HG03108 (cell line): ENCODE measurements at regions not wholly inside any gene's neighbourhood (a gene's known extent, or its start where the extent isn't known, plus 50 kb on each side); places are given as distances from the start of the nearest gene placed in this dataset.
"Not testable (repeated sequence)": the region's sequence is repeated elsewhere in the genome, so short reads cannot be mapped to it uniquely, and the experiment has no call there.

ENCODE experiments used
- ATAC-seq: cut with Tn5 transposase; IDR thresholded peaks from one replicate; pipeline ENCODE4 v1.9.1; 2021; ENCODE audit warnings: moderate library complexity; ENCODE audit not compliant: unreplicated experiment

DNA sequence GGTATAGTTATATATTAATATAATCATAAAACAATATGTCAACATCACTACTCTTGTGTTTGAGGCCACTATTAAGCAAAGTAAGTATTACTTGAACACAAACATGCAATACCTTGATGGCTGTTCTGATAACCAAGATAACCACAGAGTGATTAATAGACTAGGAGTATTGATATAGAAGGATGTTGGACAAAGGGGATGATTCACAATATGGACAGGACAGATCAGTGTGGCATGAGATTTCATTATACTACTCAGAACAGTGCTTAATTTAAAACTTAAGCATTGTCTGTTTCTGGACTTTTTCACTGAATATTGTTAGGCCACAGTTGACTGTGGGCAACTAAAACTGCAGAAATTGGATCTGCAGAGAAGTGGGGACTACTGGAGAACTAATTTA lies 384.2 kb downstream of the SLITRK1 start:
- ATAC-seq: no peak

DNA sequence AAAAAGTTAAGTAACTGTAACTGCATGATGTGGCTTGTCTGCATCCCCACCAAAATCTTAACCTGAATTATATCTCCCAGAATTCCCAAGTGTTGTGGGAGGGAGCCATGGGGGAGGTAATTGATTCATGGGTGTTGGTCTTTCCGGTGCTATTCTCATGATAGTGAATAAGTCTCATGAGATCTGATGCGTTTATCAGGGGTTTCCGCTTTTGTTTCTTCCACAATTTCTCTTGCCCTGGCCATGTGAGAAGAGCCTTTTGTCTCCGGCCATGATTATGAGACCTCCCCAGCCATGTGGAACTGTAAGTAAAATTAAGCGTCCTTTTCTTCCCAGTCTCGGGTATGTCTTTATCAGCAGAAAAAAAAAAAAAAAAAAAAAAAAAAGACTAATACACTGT lies 385.8 kb downstream of the SLITRK1 start:
- ATAC-seq: no peak

DNA sequence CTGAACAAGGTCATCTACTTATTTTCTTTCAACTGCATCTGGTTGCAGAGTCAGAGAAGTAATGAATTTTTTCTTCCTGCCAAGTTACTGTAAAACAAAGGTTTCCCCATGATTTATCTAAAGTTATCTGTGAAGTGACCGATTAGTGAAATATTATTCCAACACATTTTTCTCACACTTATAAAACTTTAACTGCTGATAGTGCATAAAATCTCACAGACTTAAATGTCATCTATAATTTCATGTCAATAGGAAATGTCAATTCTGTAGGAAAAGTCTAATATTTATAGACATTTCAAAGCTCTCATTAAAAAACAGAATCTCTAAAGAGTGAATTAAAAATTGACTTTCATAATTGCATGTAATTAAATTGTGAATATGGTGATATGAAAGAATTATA lies 397.2 kb downstream of the SLITRK1 start:
- ATAC-seq: no peak

DNA sequence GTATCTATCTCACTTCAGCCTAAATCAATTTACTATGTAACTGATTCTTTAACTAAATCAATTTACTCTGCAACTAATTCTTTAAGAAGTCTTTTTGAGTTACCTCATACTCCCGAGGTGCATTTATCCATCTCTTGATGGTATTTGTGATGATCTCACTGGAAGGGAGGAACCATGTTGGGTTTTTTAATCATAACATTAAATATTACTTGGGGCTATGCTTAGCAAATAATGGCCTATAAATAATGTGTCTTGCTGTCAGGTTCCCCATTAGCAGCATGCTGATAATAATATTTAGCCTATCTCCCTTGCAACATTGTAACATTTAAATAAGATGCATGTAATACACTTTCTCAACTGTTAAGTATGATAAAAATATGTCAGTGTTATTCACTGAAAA lies 411.3 kb downstream of the SLITRK1 start:
- no peak for ATAC-seq

DNA sequence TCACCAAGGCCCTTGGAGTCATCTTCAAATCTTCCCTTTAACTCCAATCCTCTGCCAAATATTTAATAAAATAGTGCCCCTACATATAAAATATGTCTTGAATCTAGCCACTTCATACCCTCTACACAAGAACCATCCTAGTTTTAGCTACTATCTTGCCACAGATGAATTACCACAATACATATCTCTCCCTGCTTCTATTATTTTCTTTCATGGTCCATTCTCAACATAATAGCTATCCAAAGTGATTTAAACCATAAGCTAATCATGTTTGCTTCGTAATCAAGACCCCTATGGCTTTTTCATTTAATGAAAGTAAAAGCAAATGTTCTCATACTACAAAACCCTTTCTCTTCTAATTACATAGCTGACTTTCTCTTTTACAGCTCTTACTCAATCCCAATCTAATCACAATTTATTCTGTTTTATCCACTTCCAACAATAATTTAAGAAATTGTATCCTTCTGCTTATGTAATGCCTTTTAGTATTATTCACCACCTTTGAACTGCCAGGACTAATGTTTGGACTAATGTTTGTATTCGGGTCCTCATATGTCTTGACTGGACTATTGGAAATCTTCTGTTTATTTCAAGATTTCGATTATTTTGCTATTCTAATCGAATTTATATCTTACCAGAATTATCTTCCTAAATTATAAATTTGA lies 412.0 kb downstream of the SLITRK1 start:
- ATAC-seq: no peak

DNA sequence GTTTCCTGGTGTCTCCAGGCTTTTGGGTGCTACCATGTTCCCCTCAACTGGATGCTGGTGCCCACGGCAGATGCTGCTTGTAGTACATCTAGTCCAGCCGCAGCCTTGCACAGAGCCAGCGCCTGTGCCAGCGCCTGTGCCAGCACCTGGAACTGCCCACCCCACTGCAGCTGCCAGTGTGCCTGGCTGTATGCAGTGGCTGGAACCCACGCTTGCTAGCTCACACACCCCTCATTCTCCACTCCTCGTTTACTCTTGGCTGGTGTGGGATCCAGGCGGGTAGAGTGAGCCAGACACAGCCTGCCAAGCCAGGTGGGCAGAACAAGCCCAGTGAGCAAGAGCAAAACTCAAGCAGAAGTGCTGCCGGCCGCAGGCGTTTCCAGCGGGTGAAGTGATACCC lies 428.6 kb downstream of the SLITRK1 start:
- ATAC-seq: no peak

DNA sequence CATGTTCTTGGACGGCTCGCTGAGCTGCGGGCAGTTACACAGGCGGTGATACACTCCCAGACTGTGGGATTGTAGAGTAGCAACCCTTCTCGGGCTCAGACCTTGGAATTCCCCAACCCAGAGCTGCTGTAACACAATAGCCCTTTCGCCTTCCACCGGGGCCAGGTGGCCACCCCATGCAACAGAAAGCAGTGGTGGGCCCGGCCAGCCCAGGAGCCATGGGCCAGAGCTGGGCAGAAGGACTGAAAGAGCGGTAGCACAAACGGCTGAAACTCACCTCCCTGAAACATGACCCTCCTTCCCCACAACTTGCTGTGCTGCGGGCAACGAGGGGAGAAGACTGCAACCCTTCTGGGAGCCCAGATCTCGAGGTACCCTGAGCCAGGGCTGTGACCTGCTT lies 429.0 kb downstream of the SLITRK1 start:
- no peak for ATAC-seq

DNA sequence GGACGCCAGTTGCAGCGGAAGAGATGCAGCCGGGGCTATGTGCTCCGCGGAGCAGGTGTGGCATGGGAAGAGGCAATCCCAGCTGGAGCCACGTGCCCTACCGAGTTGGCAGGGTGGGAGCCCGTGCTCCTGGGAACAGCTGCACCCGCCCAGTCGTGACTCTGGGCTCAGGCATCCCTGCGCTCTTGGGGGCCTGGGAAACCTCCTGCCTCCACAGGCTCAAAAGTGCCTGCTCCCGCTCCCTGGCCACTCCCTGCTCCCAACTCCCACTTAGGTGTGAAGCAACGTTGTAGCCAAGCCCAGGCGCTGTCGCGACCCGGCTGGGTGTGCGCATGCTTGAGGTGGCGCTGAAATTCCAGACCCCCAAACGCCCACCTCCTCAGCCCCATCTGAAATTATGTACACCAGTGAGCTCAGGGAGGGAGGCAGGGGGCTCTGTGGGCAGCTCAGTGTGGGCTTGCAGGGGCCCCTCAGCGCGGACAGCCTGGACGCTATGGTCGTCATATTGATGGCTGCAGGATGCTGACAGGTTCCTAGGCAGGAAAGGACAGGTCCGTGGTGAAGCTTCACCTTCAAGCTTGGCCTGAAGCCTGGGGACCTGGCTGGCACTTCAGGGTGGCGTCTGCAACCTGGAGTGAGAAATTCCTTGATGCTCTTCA lies 429.9 kb downstream of the SLITRK1 start:
- ATAC-seq: no peak

DNA sequence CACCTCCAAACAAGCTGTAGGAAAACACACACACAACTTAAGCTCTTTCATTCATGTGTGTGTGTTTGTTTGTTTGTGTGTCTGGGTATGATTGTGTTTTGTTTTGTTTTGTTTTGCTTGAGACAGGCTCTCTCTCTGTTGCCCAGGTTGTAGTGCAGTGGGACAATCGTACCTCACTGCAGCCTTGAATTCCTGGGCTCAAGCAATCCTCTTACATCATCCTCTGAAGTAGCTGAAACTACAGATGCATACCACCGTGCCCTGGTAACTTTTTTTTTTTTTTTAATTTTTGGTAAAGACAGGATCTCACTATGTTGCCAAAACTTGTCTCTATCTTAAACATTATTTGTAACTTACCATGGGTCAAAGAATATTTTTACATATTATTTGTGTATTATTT lies 431.7 kb downstream of the SLITRK1 start:
- no peak for ATAC-seq

DNA sequence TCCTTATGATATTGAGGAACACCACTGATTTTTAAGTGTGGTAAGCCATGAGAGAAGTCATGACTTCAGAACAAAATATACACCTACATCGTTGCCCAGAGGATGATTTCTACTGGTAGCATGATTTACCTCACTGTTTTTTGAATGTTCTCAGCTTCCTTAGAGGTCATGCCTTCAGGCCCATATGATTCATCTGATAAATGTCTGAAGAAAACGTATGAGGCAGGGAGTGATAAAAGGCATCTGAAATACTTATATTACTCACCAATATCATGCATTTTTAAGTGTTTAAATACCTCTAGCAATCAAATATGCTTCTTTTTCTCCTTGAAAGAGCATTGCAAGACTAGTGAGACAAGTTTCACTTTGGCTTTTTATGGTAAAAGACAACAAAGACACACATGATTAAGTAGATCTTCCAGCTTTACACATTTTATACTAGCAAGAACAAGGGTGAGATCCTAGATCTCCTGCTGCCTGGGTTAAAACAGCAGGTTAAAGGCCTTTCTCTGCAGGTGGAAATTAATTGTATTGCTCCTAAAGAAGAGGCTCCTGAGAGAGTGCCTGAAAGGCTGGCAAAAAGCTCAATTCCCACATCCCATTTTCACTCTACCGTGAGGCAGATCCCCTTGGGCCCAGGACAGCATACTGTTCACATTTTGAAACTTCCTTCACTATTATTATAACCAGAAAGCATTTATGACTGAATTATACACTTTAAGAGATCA lies 432.4 kb downstream of the SLITRK1 start:
- no peak for ATAC-seq

DNA sequence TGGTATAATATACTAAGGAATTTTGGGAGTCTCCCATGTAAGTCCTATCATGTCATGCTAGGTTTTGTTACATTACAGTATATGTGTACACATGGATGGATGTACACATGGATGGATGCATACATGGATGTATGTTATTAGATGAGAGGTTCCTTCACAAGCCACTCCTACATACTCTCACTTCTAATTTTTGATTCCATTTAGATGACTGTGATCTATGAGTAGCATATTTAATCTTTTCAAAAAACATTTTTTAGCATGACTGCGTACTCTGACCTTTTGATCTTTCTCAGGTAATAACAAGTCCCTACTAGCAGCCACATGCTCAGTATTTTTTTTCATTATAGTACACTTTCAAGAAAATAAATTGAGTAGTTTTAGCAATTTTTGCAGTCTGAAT lies 441.8 kb downstream of the SLITRK1 start:
- ATAC-seq: no peak

DNA sequence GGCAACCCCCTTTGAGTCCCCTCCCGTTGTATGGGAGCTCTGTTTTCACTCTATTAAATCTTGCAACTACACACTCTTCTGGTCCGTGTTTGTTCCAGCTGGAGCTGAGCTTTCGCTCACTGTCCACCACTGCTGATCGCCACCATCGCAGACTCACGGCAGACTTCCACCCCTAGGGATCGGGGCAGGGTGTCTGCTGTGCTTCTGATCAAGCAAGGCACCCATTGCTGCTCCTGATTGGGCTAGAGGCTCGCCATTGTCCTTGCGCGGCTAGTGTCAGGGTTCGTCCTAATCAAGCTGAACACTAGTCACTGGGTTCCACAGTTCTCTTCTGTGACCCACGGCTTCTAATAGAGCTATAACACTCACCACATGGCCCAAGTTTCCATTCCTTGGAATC lies 442.8 kb downstream of the SLITRK1 start:
- ATAC-seq: not testable (repeated sequence)

DNA sequence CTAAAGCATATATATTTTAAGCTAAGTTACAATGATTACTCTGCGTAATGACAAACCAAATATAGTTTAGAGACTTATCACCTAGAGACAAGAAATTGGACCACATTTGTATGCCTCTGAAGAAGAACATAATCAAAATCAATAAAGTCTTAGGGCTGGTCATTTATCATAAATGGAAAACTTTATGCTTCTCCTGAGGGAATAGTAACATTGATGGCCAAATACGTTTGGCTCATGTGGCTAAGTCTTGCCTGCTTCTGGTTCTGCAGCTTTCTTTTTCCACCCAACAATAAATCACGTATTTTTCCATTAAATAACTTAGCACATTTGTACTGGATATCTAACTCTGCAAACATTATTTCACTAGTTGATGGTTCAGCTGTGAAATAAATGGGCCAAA lies 458.4 kb downstream of the SLITRK1 start:
- no peak for ATAC-seq

DNA sequence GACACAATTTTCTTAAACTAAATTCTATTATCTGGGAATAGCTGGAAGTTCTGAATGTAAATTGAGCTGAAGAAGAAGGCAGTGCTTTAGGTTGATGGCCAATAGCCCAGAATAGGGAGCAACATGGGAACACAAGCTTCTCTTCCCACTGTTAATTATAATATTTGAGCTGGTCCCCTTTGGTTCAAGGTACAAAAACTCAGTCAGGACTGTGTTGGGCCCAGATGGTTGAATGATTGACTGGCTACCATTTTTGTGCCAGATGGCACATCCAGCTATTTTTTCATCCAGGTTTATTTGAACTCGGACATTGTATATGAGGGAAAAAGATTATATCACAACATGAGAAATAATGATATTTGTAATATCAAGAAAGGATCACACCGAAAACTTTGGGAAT lies 458.9 kb downstream of the SLITRK1 start:
- ATAC-seq: no peak

DNA sequence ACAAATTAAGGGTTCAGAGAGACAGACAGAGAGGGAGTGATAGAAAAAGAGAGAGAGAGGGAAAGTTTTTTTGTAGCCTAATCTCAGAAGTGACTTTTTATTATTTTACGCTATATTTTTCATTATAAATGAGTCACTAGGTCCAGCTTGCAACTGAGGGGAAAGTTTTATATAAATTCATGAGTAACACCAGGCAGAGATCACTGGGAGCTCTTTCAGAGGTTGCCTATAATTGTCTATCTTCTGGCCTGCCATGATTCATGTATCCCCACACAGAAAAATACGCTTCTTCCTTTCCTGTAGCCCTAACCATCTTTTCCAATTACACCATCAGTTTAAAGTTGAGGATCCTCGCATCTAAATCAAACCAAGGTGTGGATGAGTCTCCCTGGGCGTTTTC lies 467.9 kb downstream of the SLITRK1 start:
- no peak for ATAC-seq

DNA sequence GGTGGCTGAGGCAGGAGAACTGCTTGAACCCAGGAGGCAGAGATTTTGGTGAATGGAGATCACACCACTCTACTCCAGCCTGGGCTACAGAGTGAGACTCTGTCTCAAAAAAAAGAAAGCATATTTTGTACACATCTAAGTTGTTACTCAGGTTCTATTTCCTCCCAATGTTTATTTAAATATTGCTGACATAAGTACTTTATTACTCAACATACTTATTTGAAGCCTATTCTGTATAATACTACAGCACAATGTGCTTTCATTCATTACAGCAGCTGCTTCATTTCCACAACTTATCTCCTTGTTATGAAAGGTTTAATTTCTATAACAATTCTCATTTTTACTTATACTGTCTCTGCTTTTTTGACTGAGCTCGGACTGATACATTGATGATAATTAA lies 495.7 kb downstream of the SLITRK1 start:
- ATAC-seq: no peak

DNA sequence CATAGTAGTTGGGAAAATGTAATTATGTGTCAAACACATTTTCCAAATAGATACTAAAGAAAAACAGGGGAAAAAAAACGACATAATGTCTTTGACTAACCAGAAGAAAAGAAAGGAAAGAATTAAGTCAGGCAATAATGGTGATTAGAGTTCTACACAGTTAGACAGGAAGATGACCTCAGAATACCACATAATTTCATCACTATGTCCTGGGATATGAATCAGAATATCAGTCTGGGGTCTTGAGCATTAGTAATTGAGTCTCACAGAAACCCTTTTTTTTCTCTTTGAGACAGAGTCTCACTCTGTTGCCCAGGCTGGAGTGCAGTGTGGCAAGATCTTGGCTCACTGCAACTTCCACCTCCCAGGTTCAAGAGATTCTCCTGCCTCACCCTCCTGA lies 503.4 kb downstream of the SLITRK1 start:
- no peak for ATAC-seq

DNA sequence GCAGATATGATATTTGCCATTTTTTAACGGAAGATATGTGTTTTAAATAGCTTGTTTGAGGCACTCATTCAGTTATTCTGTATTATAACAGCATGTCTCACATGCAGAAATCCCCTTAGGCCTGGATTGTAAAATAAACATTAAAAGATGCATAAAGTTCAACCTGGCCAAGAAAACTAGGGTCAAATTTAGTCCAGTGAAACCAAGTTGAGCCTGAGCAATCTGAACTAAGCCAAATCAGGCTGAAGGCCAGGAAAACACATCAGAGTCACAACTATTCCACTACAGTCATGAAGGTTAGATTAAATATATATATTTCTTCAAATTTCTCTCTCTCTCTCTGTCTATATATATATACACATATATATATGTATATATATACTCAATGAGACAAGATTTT lies 504.8 kb downstream of the SLITRK1 start:
- ATAC-seq: no peak

DNA sequence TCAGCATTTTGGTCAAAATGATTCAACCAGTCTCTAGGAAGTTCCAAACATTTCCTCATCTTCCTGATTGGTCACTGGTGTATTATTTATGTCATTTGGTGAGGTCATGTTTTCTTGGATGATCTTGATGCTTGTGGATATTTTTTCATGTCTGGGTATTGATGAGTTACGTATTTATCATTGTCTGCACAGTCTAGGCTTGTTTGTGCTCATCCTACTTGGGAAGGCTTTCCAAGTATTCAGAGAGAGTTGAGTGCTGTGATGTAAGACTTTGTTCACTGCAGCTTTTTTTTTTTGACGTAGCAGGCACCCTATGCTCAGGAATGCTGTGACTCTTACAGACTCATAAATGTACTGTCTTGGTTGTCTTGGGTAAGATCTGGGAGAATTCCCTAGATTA lies 509.5 kb downstream of the SLITRK1 start:
- no peak for ATAC-seq

DNA sequence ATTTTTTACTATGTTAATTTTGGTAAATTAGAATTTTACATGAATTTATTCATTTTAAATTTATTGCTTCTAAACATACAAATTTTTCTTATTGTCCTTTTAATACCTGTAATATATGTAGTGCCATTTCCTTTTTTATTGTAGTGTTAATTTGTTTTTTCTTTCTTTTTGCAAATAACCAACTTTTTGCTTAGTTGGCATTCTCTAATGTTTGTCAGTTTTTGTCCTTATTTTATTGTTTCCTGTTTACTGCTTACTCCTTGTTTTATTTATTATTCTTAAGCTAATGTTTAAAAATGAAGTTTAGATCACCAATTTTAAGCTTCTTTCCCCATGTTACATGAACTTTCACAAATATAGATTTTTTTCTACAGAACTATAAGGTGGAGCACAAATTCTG lies 516.6 kb downstream of the SLITRK1 start:
- no peak for ATAC-seq

DNA sequence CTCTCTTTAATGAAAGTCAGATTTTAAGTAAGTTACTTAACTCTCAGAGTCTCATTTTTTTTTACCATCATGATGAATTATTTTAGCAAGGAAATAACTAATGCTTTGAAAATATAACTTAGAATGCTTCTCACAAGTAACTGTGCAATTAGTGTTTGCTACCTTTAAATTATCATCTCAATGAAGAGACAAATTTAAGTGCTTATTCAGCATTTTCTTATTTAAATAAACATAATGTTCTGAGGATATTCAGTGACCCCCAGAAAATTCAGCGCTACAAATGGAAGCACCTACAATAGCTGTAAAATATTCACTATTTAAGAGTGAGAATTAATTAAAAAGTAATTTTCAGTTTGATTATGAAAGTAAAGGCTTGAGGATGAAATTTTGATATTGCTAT lies 527.2 kb downstream of the SLITRK1 start:
- ATAC-seq: no peak

DNA sequence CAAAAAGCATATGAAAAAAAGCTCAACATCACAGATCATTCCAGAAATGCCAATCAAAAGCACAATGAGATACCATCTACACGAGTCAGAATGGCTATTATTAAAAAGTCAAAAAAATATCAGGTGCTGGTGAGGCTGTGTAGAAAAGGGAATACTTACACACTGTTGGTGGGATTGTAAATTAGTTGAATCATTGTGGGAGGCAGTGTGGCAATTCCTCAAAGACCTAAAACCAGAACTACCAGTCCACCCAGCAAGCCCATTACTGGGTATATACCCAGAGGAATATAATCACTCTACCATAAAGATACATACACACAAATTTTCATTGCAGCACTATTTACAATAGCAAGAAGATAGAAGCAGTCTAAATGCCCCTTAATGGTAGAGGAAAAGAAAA lies 529.9 kb downstream of the SLITRK1 start:
- ATAC-seq: no peak
